Kidney (tissue), 13 donors: ENCODE measurements at regions not wholly inside any gene's neighbourhood (a gene's known extent, or its start where the extent isn't known, plus 50 kb on each side); places are given as distances from the start of the nearest gene placed in this dataset.
"Not testable (repeated sequence)": the region's sequence is repeated elsewhere in the genome, so short reads cannot be mapped to it uniquely, and the experiment has no call there.

Source experiments
- DNase-seq, 5 donors: peaks; one replicate each; pipeline ENCODE4 v3.0.0-alpha.2; 2013 to 2020
- FAIRE-seq: peaks from 2 replicates; lab custom pipeline; 2012; peaks lifted over from hg19 to GRCh38; lab: Jason Lieb, UNC
- H3K27ac ChIP-seq, 2 donors: one replicate each; pipeline ENCODE4 v1.7.0; 2013; ENCODE audit warnings: low read depth in 2 of 2, low read length in 2 of 2, inconsistent platforms in 1 of 2
- H3K27me3 ChIP-seq: one replicate; pipeline ENCODE4 v1.7.1; 2013; ENCODE audit warnings: low read length, inconsistent platforms; ENCODE audit not compliant: control insufficient read depth, insufficient read depth
- H3K36me3 ChIP-seq, 3 donors: one replicate each; pipeline versions ENCODE4 v1.7.0 to v1.7.1; 2013; ENCODE audit warnings: low read length in 3 of 3, control low read depth in 1 of 3, inconsistent platforms in 1 of 3; ENCODE audit not compliant: insufficient read depth in 3 of 3, control insufficient read depth in 2 of 3
- H3K4me1 ChIP-seq, 3 donors: one replicate each; pipeline versions ENCODE4 v1.7.0 to v1.7.1; 2013; ENCODE audit warnings: low read length in 3 of 3, inconsistent platforms in 1 of 3, low read depth in 1 of 3; ENCODE audit not compliant: control insufficient read depth in 2 of 3, insufficient read depth in 2 of 3
- H3K4me3 ChIP-seq, 3 donors: one replicate each; pipeline versions ENCODE4 v1.7.0 to v1.8.1; 2013; ENCODE audit warnings: low read length in 3 of 3, control low read depth in 1 of 3, inconsistent platforms in 1 of 3
- H3K9ac ChIP-seq, 3 donors: one replicate each; pipeline versions ENCODE4 v1.7.0 to v1.7.1; 2013; ENCODE audit warnings: low read length in 3 of 3, control low read depth in 1 of 3, inconsistent platforms in 1 of 3
- H3K9me3 ChIP-seq, 3 donors: one replicate each; pipeline versions ENCODE4 v1.7.0 to v1.7.1; 2013; ENCODE audit warnings: low read length in 3 of 3, control low read depth in 1 of 3, inconsistent platforms in 1 of 3; ENCODE audit not compliant: control insufficient read depth in 2 of 3, insufficient read depth in 1 of 3
- CTCF ChIP-seq: IDR thresholded peaks from 3 replicates; pipeline ENCODE4 v1.5.1; 2012; ENCODE audit warnings: mild to moderate bottlenecking, moderate library complexity, borderline replicate concordance; ENCODE audit not compliant: insufficient read depth; ENCODE audit errors: extremely low read depth
- intact Hi-C: fragments of 100-400 bp; cut with DNase I; formaldehyde crosslinking; loops from one replicate; pipeline ENCODE4 v1.11.1; 2022
- donor health status: control.
- donor health status: control.
- donor health status: control.
- donor health status: control.
- donor health status: control.
- donor health status: DM: yes; HTN: yes; CAD: no.
- donor health status: Normal renal cell carcinoma (clear cell type).

DNA sequence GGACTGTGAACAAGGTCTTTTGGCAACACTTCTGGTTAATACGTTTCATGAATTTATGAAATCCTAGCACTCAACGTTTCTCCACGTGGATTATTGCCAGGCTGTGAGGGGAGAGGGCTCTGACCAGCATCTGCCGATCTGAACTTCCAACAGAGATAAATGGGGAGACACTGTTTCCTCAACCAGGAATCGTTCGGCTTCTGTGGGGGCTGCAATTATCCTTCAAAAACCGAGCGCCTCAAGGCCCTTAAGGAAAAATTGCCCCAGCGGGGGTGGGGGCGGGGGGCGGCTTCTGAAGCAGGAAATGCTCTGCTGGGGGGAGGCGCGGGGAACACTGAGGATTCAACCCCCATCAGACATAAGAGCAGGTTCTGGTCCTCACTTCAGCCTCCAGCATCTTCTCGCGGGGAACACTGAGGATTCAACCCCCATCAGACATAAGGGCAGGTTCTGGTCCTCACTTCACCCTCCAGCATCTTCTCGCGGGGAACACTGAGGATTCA lies 155.6 kb downstream of the BRD1 start:
- H3K4me3 ChIP-seq, result no peak overlapping the region
- no peak for FAIRE-seq
- H3K9me3 ChIP-seq, result no peaks in the 10 kb centered on the region
- H3K36me3 ChIP-seq, result no peaks in the 10 kb centered on the region
- no peak for DNase-seq
- H3K27me3 ChIP-seq, result peaks cover 19% of the 10 kb centered on the region
- no peak overlapping the region for H3K27ac ChIP-seq
- H3K9ac ChIP-seq, result no peak overlapping the region
- intact Hi-C loops, result no loop called here
- TF ChIP-seq CTCF, result no peak
- H3K4me1 ChIP-seq, result no peaks in the 10 kb centered on the region

GRCh38 chr22:49671331-49672013 lies 156.2 kb downstream of the BRD1 start:
- no peak for FAIRE-seq
- Histone ChIP-seq H3K36me3 (no peaks in the 10 kb centered on the region), H3K9ac (no peak overlapping the region), H3K27ac (no peak overlapping the region), H3K4me3 (no peak overlapping the region), H3K9me3 (no peaks in the 10 kb centered on the region), H3K4me1 (no peaks in the 10 kb centered on the region), H3K27me3 (peaks cover 19% of the 10 kb centered on the region)
- TF ChIP-seq CTCF, result no peak
- peak in 1 of 5 donors; percentile 19 for DNase-seq
- intact Hi-C loops, result no loop called here

DNA sequence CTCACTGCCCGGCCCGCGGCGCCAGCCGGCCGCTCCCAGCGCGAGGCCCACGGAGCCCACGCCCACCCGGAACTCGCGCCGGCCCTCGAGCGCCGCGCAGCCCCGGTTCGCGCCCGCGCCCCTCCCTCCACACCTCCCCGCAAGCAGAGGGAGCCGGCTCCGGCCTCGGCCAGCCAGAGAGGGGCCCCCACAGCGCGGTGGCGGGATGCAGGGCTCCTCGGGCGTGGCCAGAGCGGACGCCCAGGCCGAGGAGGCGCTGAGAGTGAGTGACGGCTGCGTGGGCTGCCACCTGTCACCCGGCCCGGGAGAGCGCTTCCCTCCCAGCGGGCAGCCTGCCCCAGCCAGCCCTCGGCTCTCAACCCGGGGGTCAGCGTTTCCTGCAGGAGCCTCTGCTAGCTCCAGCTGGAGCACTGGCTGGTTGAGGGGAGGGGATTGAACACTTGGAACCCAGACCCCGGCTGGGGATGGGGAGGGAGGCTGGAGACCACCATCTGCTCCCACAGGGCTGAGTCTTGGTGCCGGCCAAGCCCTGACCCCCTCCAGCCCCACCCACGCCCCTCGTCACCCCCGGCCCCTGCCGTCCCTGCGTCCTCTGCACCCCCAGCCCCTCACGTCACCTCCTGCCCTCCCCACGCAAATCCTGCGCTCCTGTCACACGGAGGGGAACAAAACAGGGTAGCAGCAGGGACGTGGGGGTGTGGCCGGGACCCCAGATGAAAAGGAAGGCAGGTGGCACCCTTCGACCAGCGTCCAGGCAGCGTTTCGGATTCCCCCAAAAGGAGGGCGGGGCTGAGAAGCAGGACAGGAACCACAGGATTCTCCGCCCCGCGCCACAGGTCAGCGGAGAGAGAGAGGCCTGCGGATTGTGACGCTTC lies 157.0 kb downstream of the BRD1 start:
- Histone ChIP-seq H3K27me3 (peaks cover 19% of the 10 kb centered on the region), H3K4me3 (no peak overlapping the region), H3K9ac (no peak overlapping the region), H3K36me3 (no peaks in the 10 kb centered on the region), H3K27ac (no peak overlapping the region), H3K9me3 (no peaks in the 10 kb centered on the region), H3K4me1 (no peaks in the 10 kb centered on the region)
- DNase-seq (peak; percentile 39 to 71 (median 47)), FAIRE-seq (no peak)
- intact Hi-C loops, result no loop called here
- no peak for TF ChIP-seq CTCF

- H3K36me3 ChIP-seq, FAIRE-seq, H3K27ac ChIP-seq, H3K9ac ChIP-seq, H3K4me1 ChIP-seq, H3K4me3 ChIP-seq, intact Hi-C loops, H3K9me3 ChIP-seq: not testable (repeated sequence)
- H3K27me3 ChIP-seq, result peaks cover 19% of the 10 kb centered on the region
- peak in 3 of 5 donors; percentile 14 to 68 (median 36) for DNase-seq
These were observed 157.7 kb downstream of the BRD1 start for GRCh38 chr22:49669969-49670455.

- H3K9ac ChIP-seq, intact Hi-C loops, H3K9me3 ChIP-seq, H3K4me1 ChIP-seq, DNase-seq, H3K36me3 ChIP-seq, H3K27ac ChIP-seq, FAIRE-seq, H3K4me3 ChIP-seq: not testable (repeated sequence)
- H3K27me3 ChIP-seq, result peaks cover 19% of the 10 kb centered on the region
These were observed 158.2 kb downstream of the BRD1 start for GRCh38 chr22:49669427-49669968.
